Bone marrow (tissue), 2 donors: ENCODE measurements at regions not wholly inside any gene's neighbourhood (a gene's known extent, or its start where the extent isn't known, plus 50 kb on each side); places are given as distances from the start of the nearest gene placed in this dataset.
A peak's percentile ranks its signal among the peaks of the same experiment; 100 is the strongest.
"Not testable (repeated sequence)": the region's sequence is repeated elsewhere in the genome, so short reads cannot be mapped to it uniquely, and the experiment has no call there.

Source experiments
- DNase-seq, 2 donors: peaks; one replicate each; lab custom pipeline; 2025; lab: John Stamatoyannopoulos, UW

DNA sequence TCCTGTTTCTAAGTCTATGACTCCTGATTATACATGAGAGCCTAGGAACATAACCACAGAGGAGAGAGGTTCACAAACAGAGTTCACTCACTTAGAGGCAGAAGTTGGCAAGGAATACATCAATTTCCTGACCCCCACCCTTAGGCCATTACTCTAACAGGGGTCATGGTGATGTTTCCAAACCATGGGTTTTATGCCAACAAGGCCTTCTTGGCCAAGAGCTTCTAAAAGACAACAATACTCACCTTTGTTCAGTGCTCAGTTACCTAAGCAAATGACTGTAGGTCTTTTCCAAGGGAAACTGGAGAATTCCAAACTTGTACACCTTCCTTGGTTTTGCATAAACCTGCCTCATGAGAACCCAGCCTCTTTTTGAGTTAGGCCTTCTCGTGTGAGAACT is 52.6 kb downstream of the ERICH4 start:
- DNase-seq = no peak

DNA sequence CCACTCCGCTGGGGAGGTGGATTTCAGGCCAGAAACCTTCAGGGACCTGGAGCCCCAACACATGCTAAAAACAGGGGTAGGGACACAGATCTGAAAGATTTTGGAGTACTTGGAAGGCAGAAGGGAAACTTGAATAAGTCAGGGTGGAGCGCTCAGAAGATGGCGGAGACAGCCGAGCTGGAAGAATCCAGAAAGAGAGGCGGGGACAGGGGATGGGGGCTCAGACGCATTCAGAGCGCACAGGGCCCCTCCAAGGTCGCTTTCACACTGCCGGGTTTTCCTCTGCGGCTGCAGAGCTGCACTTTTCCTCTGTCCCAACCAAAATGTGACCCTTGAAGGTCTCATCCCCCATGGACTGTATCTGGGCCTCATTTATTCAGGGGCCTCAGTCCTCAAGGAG is 56.9 kb downstream of the ERICH4 start:
- DNase-seq = no peak

DNA sequence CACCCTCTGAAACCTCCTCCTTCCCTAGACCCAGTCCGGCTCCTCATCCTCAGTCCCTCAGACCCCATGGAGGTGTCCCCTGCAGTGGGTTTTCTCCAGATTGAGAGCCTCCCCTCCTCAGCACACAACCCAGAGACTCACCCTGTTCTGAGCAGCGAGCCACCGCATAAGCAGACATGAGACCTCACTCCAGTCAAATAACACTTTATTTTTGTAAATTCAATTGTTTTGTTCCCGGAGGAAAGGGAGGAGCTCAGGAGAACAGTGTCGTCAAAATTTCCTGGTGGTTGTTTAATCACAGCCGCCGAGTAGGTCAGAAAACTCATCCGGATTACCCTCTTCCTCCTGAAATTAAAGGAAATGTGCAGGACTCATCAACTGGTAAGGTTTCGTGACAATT is 57.5 kb downstream of the ERICH4 start:
- DNase-seq = no peak

DNA sequence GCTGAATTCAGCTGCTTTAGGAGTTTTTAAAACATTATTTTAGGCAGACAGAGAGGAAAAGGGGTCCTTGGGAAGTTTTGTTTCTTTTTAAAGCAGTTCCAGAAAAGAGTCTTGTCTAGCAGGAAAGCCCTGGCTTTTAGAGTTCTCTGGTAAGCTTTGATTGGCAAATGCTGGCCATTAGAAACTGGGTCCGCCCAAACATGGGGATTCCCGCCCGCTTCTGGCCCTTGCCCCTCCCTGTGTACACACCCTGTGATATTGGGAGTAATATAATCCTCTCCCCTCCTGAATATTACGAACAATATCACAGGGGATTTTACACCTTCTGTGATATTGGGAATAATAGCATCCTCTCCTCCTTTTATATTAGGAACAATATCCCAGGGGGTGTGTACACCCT is 58.9 kb downstream of the ERICH4 start:
- no peak for DNase-seq

DNA sequence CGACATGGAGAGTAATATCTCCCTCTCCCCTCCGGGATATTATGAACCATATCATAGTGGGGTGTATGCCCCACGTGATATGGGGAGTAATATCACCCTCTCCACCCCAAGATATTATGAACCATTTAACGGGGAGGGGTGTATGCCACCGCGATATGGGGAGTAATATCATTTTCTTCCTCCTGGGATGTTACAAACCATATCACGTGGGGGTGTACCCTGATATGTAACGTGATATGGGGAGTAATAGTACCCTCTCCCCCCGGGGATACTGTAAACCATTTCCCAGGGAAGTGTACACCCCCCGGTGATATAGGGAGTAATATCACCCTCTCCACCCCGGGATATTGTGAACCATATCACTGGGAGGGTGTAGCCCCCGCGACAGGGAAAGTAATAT is 62.1 kb downstream of the ERICH4 start:
- no peak for DNase-seq

DNA sequence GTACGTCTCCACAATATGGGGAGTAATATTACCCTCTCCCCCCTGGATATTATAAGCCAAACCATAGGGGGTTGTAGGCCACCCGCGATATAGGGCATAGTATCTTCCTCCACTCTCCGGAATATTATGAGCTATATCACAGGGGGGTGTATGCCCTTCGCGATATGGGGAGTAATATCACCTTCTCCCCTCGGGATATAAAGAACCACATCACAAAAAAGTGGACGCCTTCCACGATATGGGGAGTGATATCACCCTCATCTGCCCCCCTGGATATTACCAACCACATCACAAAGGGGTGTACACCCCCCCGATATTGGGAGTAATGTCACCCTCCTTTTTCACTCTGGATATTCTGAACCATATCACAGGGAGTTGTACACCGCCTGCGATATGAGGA is 65.5 kb upstream of the CEACAM21 start:
- DNase-seq = no peak

DNA sequence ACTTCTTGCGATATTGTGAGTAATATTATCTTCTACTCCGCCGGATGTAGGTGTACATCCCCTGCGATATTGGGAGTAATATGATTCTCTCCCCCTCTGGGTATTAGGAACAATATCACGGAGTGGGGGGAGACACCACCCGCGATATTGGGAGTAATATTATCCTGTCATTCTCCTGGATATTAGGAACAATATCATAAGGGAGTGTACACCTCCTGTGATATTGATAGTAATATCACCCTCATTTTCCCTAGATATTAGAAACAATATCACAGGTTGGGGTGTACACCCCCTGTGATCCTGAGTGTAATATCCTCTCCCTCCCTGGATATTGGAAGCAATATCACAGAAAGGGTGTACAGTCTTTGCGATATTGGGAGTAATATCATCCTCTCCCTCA is 64.3 kb upstream of the CEACAM21 start:
- DNase-seq = no peak

DNA sequence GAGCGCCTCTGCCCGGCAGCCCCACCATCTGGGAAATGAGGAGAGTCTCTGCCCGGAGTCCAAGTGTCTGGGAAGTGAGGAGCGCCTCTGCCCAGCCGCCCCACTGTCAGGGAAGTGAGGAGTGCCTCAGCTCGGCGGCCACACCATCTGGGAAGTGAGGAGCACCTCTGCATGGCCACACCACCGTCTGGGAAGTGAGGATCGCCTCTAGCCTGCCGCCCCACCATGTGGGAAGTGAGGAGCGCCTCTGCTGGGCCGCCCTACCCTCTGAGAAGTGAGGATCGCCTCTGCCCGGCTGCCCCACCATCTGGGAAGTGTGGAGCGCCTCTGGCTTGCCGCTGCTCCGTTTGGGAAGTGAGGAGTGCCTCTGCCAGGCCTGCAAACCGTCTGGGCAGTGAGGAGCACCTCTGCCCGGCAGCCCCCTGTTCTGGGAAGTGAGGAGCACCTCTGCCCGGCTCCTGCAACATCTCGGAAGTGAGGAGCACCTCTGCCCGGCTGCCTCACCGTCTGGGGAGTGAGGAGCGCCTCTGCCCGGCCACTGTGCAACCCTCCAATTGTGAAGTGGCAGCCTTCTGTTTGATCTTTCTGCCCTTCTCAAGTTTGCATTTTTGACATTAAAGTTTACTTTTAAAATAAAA is 60.8 kb upstream of the CEACAM21 start:
- no peak for DNase-seq

DNA sequence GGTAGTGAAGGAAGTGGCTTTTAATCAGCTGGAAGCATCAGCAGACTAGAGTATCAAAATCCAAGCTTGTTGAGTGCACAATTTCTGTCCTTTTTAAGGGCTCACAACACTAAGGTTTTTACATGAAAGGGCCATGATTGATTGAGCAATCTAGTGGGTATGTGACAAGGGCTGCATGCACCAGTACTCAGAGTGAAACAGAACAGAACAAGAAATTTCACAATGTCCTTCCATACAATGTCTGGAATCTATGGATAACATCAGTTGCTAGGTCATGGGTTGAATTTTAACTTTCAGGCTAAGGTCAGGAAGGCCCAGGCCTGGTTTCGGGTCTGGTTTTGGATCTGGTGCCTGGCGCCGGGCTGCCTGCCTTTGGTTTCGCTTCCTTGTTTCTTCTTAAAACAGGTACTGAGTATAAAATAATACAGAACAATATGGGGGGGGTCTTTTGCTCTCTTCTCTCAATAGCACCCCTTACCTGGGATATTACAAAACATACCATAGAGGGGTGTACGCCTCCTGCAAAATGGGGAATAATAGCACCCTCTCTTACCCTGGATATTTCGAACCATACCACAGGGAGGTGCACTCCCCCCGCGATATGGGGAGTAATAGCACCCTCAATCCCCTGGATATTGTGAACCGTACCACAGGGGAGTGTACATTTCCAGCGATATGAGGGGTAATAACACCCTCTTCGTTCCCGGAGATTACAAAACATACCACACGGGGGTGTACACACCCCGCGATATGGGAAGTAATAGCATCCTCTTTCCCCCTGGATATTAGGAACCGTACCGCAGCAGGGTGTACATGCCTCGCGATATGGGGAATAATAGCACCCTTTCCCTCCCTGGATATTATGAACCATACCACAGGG is 59.4 kb upstream of the CEACAM21 start:
- DNase-seq = peak in 1 of 2 donors; percentile 46

DNA sequence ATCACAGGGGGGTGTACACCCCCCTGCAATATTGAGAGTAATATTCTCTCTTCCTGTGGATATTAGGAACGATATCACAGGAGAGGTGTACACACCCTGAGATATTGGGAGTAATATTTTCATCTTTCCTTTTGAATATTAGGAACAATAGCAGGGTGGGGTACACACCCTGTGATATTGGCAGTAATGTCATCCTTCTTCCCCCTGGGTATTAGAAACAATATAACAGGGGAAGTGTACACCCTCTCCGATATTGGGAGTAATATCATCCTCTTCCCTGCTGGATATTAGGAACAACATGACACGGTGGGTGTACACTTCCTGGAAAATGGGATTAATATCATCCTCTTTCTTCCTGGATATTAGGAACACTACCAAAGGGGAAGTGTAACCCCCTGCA is 57.8 kb upstream of the CEACAM21 start:
- no peak for DNase-seq

DNA sequence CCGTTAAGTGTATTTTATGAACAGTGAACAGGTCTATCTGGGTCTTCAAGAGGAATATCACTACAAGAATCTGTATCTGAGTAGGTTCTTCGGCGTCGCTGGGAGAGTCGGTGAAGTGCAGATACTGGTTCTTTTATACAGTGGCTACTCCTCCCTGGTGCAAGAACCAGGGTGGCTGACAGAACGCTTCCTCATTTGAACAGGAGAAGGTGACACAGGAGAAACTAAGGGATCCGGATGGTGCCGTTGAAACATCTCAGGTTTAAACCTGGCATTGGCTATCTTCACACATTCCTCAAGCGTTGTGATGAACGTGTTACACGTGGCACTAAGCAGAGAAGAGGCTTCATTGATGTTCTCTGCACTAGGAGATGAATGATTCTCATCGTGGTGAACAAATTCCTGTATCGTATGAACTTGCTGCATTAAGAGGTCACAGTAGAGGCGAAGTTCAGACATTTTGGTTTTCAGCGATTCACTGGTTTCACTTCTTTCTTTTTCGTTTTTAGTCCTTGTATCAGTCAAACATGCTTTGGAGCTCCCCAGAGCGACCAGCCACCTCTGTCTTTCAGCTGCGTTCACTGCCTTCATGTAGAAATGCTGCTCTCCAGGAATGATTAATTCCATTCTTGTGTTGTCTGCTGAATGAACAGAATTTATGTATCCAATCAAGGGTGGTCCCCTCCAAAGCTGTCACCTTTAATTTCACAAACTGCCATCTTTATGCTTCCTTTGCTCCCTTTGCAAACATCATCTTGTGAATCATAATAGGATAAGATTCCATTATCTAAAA is 54.6 kb upstream of the CEACAM21 start:
- not testable (repeated sequence) for DNase-seq

DNA sequence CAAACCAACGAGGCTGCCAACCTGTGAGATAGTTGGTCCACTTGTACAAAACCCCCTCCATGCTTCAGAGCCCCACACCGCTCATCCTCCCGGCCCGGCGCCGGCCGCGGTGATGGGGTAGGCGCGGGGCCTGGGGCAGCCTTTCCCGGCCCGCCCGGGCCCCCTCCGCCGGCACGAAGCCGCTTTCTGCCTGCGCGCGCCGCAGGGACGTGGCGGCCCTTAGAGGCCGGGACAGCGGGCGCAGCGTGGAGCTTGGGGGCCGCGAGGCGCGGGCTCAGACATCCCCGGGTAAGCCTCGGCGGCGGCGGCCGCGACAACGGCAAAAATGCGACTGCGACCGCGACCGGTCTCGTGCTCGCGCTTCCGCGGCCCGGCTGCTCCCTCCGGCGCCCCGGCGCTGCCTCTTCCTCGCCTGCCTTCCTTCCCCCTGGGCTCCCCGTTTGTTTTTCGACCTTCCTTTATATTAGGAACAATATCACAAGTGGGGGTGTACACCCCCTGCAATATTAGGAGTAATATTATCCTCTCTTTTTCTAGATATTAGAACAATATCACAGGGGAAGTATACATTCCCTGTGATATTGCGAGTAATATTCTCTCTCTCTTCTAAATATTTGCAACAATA is 53.9 kb upstream of the CEACAM21 start:
- no peak for DNase-seq

DNA sequence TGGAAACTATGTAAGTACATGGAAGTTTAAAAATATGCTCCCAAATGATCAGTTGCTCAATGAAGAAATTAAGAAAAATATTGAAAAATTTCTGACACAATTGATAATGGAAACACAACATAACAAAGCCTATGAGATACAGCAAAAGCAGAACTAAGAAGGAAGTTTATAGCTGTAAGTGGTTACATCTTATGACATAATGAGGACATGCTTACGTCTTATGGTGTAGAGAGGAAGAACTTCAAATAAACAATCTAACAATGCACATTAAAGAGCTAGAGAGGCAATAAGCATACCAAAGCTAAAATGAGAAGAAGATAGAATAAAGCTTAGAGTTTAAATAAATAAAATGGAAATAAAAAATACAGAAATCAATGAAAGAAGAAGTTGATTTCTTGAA is 50.0 kb upstream of the CEACAM21 start:
- no peak for DNase-seq
